Daoy (cell line): ENCODE measurements at regions not wholly inside any gene's neighbourhood (a gene's known extent, or its start where the extent isn't known, plus 50 kb on each side); places are given as distances from the start of the nearest gene placed in this dataset.
A peak's percentile ranks its signal among the peaks of the same experiment; 100 is the strongest.

Source experiments
- DNase-seq: peaks from one replicate; pipeline ENCODE4 v3.0.0-alpha.2; 2015; ENCODE audit warnings: low read depth

- DNase-seq, result no peak
Measured at GRCh38 chr15:93282808-93283207, 193.8 kb upstream of the RGMA start.

GRCh38 chr15:93278783-93279182 lies 189.8 kb upstream of the RGMA start:
- no peak for DNase-seq

- no peak for DNase-seq
Measured at GRCh38 chr15:93278006-93278405, 189.0 kb upstream of the RGMA start.

- DNase-seq, result no peak
Measured at GRCh38 chr15:93274257-93274656, 185.2 kb upstream of the RGMA start.

- no peak for DNase-seq
Measured at GRCh38 chr15:93271871-93272270, 182.9 kb upstream of the RGMA start.

GRCh38 chr15:93270937-93271467 lies 182.0 kb upstream of the RGMA start:
- DNase-seq, result no peak

GRCh38 chr15:93268066-93268465 lies 179.1 kb upstream of the RGMA start:
- DNase-seq, result peak; percentile 38

GRCh38 chr15:93266291-93266690 lies 177.3 kb upstream of the RGMA start:
- no peak for DNase-seq

- DNase-seq, result peak; percentile 94
Measured at GRCh38 chr15:93265111-93265556, 176.1 kb upstream of the RGMA start.

GRCh38 chr15:93261845-93262244 lies 172.8 kb upstream of the RGMA start:
- no peak for DNase-seq

GRCh38 chr15:93257920-93258319 lies 168.9 kb upstream of the RGMA start:
- DNase-seq, result no peak

- DNase-seq, result no peak
Measured at GRCh38 chr15:93253681-93254080, 164.7 kb upstream of the RGMA start.

GRCh38 chr15:93252780-93253179 lies 163.8 kb upstream of the RGMA start:
- DNase-seq, result no peak

GRCh38 chr15:93250950-93251349 lies 161.9 kb upstream of the RGMA start:
- DNase-seq, result no peak

GRCh38 chr15:93250209-93250608 lies 161.2 kb upstream of the RGMA start:
- no peak for DNase-seq

GRCh38 chr15:93249623-93250022 lies 160.6 kb upstream of the RGMA start:
- no peak for DNase-seq

GRCh38 chr15:93247466-93248121 lies 158.6 kb upstream of the RGMA start:
- DNase-seq, result no peak

- no peak for DNase-seq
Measured at GRCh38 chr15:93246266-93247242, 157.5 kb upstream of the RGMA start.

GRCh38 chr15:93245661-93246042 lies 156.6 kb upstream of the RGMA start:
- no peak for DNase-seq

- DNase-seq, result no peak
Measured at GRCh38 chr15:93244696-93245660, 156.0 kb upstream of the RGMA start.

- no peak for DNase-seq
Measured at GRCh38 chr15:93243573-93243972, 154.6 kb upstream of the RGMA start.
